GM23338 (cell line): ENCODE measurements at regions not wholly inside any gene's neighbourhood (a gene's known extent, or its start where the extent isn't known, plus 50 kb on each side); places are given as distances from the start of the nearest gene placed in this dataset.

Experiments
- CREB1 ChIP-seq: fragments of 250-450 bp; sonication (Bioruptor Pico); IDR thresholded peaks from 2 replicates; pipeline ENCODE4 v1.5.0; 2020; ENCODE audit warnings: low read depth, mild to moderate bottlenecking, moderate library complexity
- ETS1 ChIP-seq: IDR thresholded peaks from 2 replicates; pipeline ENCODE4 v1.6.1; 2016; ENCODE audit warnings: antibody characterized with exemption
- EZH2 ChIP-seq: fragments of 200-600 bp; sonication (generic); IDR thresholded peaks from one replicate; pipeline ENCODE4 v1.8.0; 2017; ENCODE audit warnings: antibody characterized with exemption, mild to moderate bottlenecking, low read depth; ENCODE audit not compliant: unreplicated experiment
- EZH2phosphoT487 ChIP-seq: fragments of 200-600 bp; sonication (generic); IDR thresholded peaks from one replicate; pipeline ENCODE4 v1.8.1; 2018; ENCODE audit warnings: antibody characterized with exemption; ENCODE audit not compliant: unreplicated experiment
- JUNB ChIP-seq: IDR thresholded peaks from one replicate; pipeline ENCODE4 v1.6.1; 2016; ENCODE audit warnings: antibody characterized with exemption; ENCODE audit not compliant: unreplicated experiment
- NANOG ChIP-seq: IDR thresholded peaks from 2 replicates; pipeline ENCODE4 v1.6.1; 2016; ENCODE audit warnings: antibody characterized with exemption, borderline replicate concordance
- POLR2AphosphoS5 ChIP-seq: IDR thresholded peaks from 2 replicates; pipeline ENCODE4 v1.6.1; 2016; ENCODE audit warnings: antibody characterized with exemption, low read depth
- STAT1 ChIP-seq: IDR thresholded peaks from one replicate; pipeline ENCODE4 v1.6.1; 2016; ENCODE audit warnings: antibody characterized with exemption; ENCODE audit not compliant: unreplicated experiment
- ZNF114 ChIP-seq: fragments of 250-450 bp; sonication (Bioruptor Pico); IDR thresholded peaks from 2 replicates; pipeline ENCODE4 v1.5.0; 2020; ENCODE audit warnings: mild to moderate bottlenecking, moderate library complexity
- ZNF331 ChIP-seq: fragments of 250-450 bp; sonication (Bioruptor Pico); IDR thresholded peaks from 2 replicates; pipeline ENCODE4 v1.5.0; 2020; ENCODE audit warnings: low read depth, mild to moderate bottlenecking, moderate library complexity
- TF ChIP-seq, protein P1 (sequence below), 2 experiments: fragments of 200-600 bp in 1 of 2; sonication (generic) in 1 of 2; conservative IDR thresholded peaks; 2 replicates each; pipeline versions ENCODE4 v1.5.1 to v1.6.1; 2016 to 2017; ENCODE audit warnings: antibody characterized with exemption in 2 of 2, low read depth in 2 of 2, mild to moderate bottlenecking in 2 of 2, moderate library complexity in 1 of 2
- TF ChIP-seq, protein P2 (sequence below): IDR thresholded peaks from one replicate; pipeline ENCODE4 v1.6.1; 2018; ENCODE audit warnings: antibody characterized with exemption; ENCODE audit not compliant: unreplicated experiment
- TF ChIP-seq, protein P3 (sequence below): fragments of 250-450 bp; sonication (Bioruptor Pico); IDR thresholded peaks from 2 replicates; pipeline ENCODE4 v1.5.0; 2020; ENCODE audit warnings: mild to moderate bottlenecking, moderate library complexity

DNA sequence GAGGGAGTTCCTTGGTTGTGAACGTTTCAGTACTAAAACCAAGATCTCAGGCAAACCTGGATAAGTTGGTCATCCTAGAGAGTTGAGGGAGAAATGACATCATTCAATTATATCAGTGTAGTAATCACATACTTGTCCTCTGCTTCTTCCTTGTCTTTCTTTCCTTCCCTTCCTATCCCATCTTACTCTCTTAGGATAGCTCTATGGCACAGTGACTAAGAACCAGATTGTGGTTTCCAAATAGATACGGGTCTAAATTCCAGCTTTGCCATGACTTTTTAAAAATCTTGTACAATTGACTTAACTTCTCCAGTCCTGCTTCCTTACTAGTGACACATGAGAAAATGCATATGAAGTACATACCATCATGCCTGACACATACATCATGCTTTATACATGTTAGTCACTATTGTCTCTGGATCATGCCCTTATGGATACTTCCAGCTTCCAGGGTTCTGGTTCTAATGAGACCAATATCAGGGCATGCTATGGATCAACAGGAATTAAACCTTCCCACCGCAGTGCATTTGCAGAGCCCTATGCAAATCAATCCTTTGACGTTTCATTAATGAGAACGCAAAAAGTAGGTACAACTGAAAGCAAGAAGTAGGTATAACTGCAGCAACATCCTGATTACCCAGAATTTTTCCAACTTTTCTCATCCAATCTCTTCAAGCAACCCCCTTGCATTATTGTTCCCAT, 168.0 kb upstream of the KLF7 start:
- TF ChIP-seq, protein P1, sequence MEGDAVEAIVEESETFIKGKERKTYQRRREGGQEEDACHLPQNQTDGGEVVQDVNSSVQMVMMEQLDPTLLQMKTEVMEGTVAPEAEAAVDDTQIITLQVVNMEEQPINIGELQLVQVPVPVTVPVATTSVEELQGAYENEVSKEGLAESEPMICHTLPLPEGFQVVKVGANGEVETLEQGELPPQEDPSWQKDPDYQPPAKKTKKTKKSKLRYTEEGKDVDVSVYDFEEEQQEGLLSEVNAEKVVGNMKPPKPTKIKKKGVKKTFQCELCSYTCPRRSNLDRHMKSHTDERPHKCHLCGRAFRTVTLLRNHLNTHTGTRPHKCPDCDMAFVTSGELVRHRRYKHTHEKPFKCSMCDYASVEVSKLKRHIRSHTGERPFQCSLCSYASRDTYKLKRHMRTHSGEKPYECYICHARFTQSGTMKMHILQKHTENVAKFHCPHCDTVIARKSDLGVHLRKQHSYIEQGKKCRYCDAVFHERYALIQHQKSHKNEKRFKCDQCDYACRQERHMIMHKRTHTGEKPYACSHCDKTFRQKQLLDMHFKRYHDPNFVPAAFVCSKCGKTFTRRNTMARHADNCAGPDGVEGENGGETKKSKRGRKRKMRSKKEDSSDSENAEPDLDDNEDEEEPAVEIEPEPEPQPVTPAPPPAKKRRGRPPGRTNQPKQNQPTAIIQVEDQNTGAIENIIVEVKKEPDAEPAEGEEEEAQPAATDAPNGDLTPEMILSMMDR (conservative IDR thresholded peaks at IDR 0.05; ENCODE audit: low read depth in 2 of 2) = no peak
- TF ChIP-seq POLR2AphosphoS5 = no peak
- TF ChIP-seq EZH2 = no peak
- no peak for TF ChIP-seq EZH2phosphoT487
- TF ChIP-seq, protein P2, sequence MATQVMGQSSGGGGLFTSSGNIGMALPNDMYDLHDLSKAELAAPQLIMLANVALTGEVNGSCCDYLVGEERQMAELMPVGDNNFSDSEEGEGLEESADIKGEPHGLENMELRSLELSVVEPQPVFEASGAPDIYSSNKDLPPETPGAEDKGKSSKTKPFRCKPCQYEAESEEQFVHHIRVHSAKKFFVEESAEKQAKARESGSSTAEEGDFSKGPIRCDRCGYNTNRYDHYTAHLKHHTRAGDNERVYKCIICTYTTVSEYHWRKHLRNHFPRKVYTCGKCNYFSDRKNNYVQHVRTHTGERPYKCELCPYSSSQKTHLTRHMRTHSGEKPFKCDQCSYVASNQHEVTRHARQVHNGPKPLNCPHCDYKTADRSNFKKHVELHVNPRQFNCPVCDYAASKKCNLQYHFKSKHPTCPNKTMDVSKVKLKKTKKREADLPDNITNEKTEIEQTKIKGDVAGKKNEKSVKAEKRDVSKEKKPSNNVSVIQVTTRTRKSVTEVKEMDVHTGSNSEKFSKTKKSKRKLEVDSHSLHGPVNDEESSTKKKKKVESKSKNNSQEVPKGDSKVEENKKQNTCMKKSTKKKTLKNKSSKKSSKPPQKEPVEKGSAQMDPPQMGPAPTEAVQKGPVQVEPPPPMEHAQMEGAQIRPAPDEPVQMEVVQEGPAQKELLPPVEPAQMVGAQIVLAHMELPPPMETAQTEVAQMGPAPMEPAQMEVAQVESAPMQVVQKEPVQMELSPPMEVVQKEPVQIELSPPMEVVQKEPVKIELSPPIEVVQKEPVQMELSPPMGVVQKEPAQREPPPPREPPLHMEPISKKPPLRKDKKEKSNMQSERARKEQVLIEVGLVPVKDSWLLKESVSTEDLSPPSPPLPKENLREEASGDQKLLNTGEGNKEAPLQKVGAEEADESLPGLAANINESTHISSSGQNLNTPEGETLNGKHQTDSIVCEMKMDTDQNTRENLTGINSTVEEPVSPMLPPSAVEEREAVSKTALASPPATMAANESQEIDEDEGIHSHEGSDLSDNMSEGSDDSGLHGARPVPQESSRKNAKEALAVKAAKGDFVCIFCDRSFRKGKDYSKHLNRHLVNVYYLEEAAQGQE = no peak
- no peak for TF ChIP-seq JUNB
- TF ChIP-seq CREB1 (CRISPR knock-in tag) = no peak
- no peak for TF ChIP-seq NANOG
- no peak for TF ChIP-seq ETS1
- TF ChIP-seq, protein P3, sequence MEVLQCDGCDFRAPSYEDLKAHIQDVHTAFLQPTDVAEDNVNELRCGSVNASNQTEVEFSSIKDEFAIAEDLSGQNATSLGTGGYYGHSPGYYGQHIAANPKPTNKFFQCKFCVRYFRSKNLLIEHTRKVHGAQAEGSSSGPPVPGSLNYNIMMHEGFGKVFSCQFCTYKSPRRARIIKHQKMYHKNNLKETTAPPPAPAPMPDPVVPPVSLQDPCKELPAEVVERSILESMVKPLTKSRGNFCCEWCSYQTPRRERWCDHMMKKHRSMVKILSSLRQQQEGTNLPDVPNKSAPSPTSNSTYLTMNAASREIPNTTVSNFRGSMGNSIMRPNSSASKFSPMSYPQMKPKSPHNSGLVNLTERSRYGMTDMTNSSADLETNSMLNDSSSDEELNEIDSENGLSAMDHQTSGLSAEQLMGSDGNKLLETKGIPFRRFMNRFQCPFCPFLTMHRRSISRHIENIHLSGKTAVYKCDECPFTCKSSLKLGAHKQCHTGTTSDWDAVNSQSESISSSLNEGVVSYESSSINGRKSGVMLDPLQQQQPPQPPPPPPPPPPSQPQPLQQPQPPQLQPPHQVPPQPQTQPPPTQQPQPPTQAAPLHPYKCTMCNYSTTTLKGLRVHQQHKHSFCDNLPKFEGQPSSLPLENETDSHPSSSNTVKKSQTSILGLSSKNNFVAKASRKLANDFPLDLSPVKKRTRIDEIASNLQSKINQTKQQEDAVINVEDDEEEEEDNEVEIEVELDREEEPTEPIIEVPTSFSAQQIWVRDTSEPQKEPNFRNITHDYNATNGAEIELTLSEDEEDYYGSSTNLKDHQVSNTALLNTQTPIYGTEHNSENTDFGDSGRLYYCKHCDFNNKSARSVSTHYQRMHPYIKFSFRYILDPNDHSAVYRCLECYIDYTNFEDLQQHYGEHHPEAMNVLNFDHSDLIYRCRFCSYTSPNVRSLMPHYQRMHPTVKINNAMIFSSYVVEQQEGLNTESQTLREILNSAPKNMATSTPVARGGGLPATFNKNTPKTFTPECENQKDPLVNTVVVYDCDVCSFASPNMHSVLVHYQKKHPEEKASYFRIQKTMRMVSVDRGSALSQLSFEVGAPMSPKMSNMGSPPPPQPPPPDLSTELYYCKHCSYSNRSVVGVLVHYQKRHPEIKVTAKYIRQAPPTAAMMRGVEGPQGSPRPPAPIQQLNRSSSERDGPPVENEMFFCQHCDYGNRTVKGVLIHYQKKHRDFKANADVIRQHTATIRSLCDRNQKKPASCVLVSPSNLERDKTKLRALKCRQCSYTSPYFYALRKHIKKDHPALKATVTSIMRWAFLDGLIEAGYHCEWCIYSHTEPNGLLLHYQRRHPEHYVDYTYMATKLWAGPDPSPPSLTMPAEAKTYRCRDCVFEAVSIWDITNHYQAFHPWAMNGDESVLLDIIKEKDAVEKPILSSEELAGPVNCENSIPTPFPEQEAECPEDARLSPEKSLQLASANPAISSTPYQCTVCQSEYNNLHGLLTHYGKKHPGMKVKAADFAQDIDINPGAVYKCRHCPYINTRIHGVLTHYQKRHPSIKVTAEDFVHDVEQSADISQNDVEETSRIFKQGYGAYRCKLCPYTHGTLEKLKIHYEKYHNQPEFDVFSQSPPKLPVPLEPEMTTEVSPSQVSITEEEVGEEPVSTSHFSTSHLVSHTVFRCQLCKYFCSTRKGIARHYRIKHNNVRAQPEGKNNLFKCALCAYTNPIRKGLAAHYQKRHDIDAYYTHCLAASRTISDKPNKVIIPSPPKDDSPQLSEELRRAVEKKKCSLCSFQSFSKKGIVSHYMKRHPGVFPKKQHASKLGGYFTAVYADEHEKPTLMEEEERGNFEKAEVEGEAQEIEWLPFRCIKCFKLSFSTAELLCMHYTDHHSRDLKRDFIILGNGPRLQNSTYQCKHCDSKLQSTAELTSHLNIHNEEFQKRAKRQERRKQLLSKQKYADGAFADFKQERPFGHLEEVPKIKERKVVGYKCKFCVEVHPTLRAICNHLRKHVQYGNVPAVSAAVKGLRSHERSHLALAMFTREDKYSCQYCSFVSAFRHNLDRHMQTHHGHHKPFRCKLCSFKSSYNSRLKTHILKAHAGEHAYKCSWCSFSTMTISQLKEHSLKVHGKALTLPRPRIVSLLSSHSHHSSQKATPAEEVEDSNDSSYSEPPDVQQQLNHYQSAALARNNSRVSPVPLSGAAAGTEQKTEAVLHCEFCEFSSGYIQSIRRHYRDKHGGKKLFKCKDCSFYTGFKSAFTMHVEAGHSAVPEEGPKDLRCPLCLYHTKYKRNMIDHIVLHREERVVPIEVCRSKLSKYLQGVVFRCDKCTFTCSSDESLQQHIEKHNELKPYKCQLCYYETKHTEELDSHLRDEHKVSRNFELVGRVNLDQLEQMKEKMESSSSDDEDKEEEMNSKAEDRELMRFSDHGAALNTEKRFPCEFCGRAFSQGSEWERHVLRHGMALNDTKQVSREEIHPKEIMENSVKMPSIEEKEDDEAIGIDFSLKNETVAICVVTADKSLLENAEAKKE (CRISPR knock-in tag) = no peak
- no peak for TF ChIP-seq ZNF114 (CRISPR knock-in tag)
- no peak for TF ChIP-seq STAT1
- peak; percentile 53; the same call in 1 of the 2 replicates for TF ChIP-seq ZNF331 (CRISPR knock-in tag)
